OCI-LY7 (cell line): ENCODE measurements at regions not wholly inside any gene's neighbourhood (a gene's known extent, or its start where the extent isn't known, plus 50 kb on each side); places are given as distances from the start of the nearest gene placed in this dataset.

ENCODE experiments used
- BruUV-seq: library from RNA; stranded (reverse); fragments of 400-500 nt; replicated peaks from 2 replicates; lab custom pipeline; 2021; lab: Mats Ljungman, UMichigan
- CTCF ChIA-PET: fragments of 300-600 bp; sonication (Branson Sonifier 250); formaldehyde crosslinking; loops from one replicate; lab custom pipeline; 2022; ENCODE audit warnings: antibody characterized with exemption; ENCODE audit not compliant: unreplicated experiment; lab: Charles Lee
- POLR2A ChIA-PET: fragments of 300-600 bp; sonication (Branson Sonifier 250); formaldehyde crosslinking; loops from one replicate; lab custom pipeline; 2022; ENCODE audit warnings: antibody characterized with exemption; lab: Charles Lee
- DNase-seq: peaks from one replicate; pipeline ENCODE4 v3.0.0-alpha.2; 2015; ENCODE audit warnings: low spot score
- H2AFZ ChIP-seq: fragments of 200-600 bp; sonication (generic), shearing (Covaris generic); 2 replicates; pipeline ENCODE4 v1.6.1; 2014; ENCODE audit warnings: mild to moderate bottlenecking, antibody characterized with exemption, low read length, moderate library complexity
- H3K27ac ChIP-seq: fragments of 200-600 bp; sonication (generic); 2 replicates; pipeline ENCODE4 v1.5.1; 2014; ENCODE audit warnings: mixed run types, low read depth, mild to moderate bottlenecking, moderate library complexity, low read length, inconsistent platforms; ENCODE audit not compliant: poor library complexity, severe bottlenecking
- H3K36me3 ChIP-seq: fragments of 200-600 bp; sonication (generic); 2 replicates; pipeline ENCODE4 v1.6.1; 2014; ENCODE audit warnings: mild to moderate bottlenecking, antibody characterized with exemption, low read length, moderate library complexity, mixed read lengths; ENCODE audit not compliant: insufficient read depth
- H3K4me1 ChIP-seq: fragments of 200-600 bp; sonication (generic); 2 replicates; pipeline ENCODE4 v1.5.1; 2014; ENCODE audit warnings: mild to moderate bottlenecking, low read length; ENCODE audit not compliant: insufficient read depth, poor library complexity, severe bottlenecking
- H3K4me2 ChIP-seq: fragments of 200-600 bp; sonication (generic); 2 replicates; pipeline ENCODE4 v1.6.1; 2014; ENCODE audit warnings: mild to moderate bottlenecking, low read length
- H3K4me3 ChIP-seq: fragments of 200-600 bp; sonication (generic); 2 replicates; pipeline ENCODE4 v1.5.1; 2014; ENCODE audit warnings: mild to moderate bottlenecking, low read depth, low read length; ENCODE audit not compliant: poor library complexity, severe bottlenecking
- H3K79me2 ChIP-seq: fragments of 200-600 bp; sonication (generic); 2 replicates; pipeline ENCODE4 v1.6.1; 2016; ENCODE audit warnings: low read depth, mild to moderate bottlenecking, low read length, moderate library complexity, mixed read lengths; ENCODE audit not compliant: insufficient read depth
- H3K9me2 ChIP-seq: fragments of 200-600 bp; sonication (generic); 2 replicates; pipeline ENCODE4 v1.6.1; 2016; ENCODE audit warnings: mild to moderate bottlenecking, low read length, mixed read lengths; ENCODE audit not compliant: insufficient read depth
- H3K9me3 ChIP-seq: fragments of 200-600 bp; sonication (generic); 2 replicates; pipeline ENCODE4 v1.6.1; 2014; ENCODE audit warnings: mild to moderate bottlenecking, mixed run types, low read length, mixed read lengths
- H4K20me1 ChIP-seq: fragments of 200-600 bp; sonication (generic); 2 replicates; pipeline ENCODE4 v1.6.1; 2014; ENCODE audit warnings: mild to moderate bottlenecking, antibody characterized with exemption, low read length, moderate library complexity, mixed read lengths; ENCODE audit not compliant: insufficient read depth
- CTCF ChIP-seq: fragments of 200-600 bp; sonication (generic); conservative IDR thresholded peaks from 2 replicates; pipeline ENCODE4 v1.5.1; 2014; ENCODE audit warnings: mild to moderate bottlenecking, antibody characterized with exemption, low read length, moderate library complexity, mixed read lengths
- EZH2phosphoT487 ChIP-seq: fragments of 200-600 bp; sonication (generic); IDR thresholded peaks from 2 replicates; pipeline ENCODE4 v1.6.1; 2018; ENCODE audit warnings: low read depth, borderline replicate concordance, mild to moderate bottlenecking, mixed run types, antibody characterized with exemption, low read length, moderate library complexity, mixed read lengths
- intact Hi-C: fragments of 100-400 bp; cut with micrococcal nuclease; formaldehyde crosslinking; loops from one replicate; pipeline ENCODE4 v1.10.0; 2022; ENCODE audit not compliant: unreplicated experiment

- Histone ChIP-seq H3K4me1 (no peaks in the 10 kb centered on the region), H3K9me2 (no peaks in the 10 kb centered on the region), H3K79me2 (no peaks in the 10 kb centered on the region), H3K9me3 (no peaks in the 10 kb centered on the region), H3K4me3 (no peak overlapping the region), H3K4me2 (no peak overlapping the region), H3K36me3 (no peaks in the 10 kb centered on the region), H2AFZ (no peak overlapping the region), H4K20me1 (no peaks in the 10 kb centered on the region), H3K27ac (no peak overlapping the region)
- POLR2A ChIA-PET, result interaction anchor here (1.0 kb wide), 1 partner anchor 152 kb away, joined by 3 read pairs; no protein-coding TSS in a partner anchor
- CTCF ChIA-PET, result no interaction called here
- BruUV-seq, result no TSS peak
- DNase-seq, result no peak
- TF ChIP-seq EZH2phosphoT487, result no peak
- TF ChIP-seq CTCF, result no peak
- intact Hi-C loops, result no loop called here
Observed at GRCh38 chr4:26204911-26205370, 115.9 kb upstream of the RBPJ start.

GRCh38 chr4:26206339-26206738 is 114.5 kb upstream of the RBPJ start:
- ChIA-PET CTCF (no interaction called here), POLR2A (interaction anchor here (0.7 kb wide), 1 partner anchor 36 kb away, joined by 3 read pairs; no protein-coding TSS in a partner anchor)
- DNase-seq, result no peak
- no TSS peak for BruUV-seq
- no peaks in the 10 kb centered on the region for H3K36me3 ChIP-seq
- H3K79me2 ChIP-seq, result no peaks in the 10 kb centered on the region
- H4K20me1 ChIP-seq, result no peaks in the 10 kb centered on the region
- no peaks in the 10 kb centered on the region for H3K9me2 ChIP-seq
- intact Hi-C loops, result no loop called here
- no peak overlapping the region for H3K4me2 ChIP-seq
- no peak overlapping the region for H3K27ac ChIP-seq
- no peaks in the 10 kb centered on the region for H3K4me1 ChIP-seq
- no peak overlapping the region for H3K4me3 ChIP-seq
- H3K9me3 ChIP-seq, result no peaks in the 10 kb centered on the region
- no peak overlapping the region for H2AFZ ChIP-seq
- no peak for TF ChIP-seq CTCF
- no peak for TF ChIP-seq EZH2phosphoT487

- ChIA-PET CTCF (no interaction called here), POLR2A (no interaction called here)
- Histone ChIP-seq H3K4me3 (no peak overlapping the region), H3K36me3 (no peaks in the 10 kb centered on the region), H3K4me2 (no peak overlapping the region), H3K9me2 (no peaks in the 10 kb centered on the region), H3K27ac (no peak overlapping the region), H3K9me3 (no peaks in the 10 kb centered on the region), H4K20me1 (no peaks in the 10 kb centered on the region), H2AFZ (no peak overlapping the region), H3K4me1 (no peaks in the 10 kb centered on the region), H3K79me2 (no peaks in the 10 kb centered on the region)
- intact Hi-C loops, result no loop called here
- BruUV-seq, result no TSS peak
- TF ChIP-seq EZH2phosphoT487 (no peak), CTCF (no peak)
- no peak for DNase-seq
Observed at GRCh38 chr4:26206999-26207398, 113.8 kb upstream of the RBPJ start.
